BE2C (cell line): ENCODE measurements at regions not wholly inside any gene's neighbourhood (a gene's known extent, or its start where the extent isn't known, plus 50 kb on each side); places are given as distances from the start of the nearest gene placed in this dataset.

Experiments used
- DNase-seq: peaks from one replicate; pipeline ENCODE4 v3.0.0-alpha.2; 2020
- H3K27me3 ChIP-seq: fragments of 250-450 bp; sonication (Bioruptor Pico); 2 replicates; pipeline ENCODE4 v1.5.1; 2020; ENCODE audit warnings: mild to moderate bottlenecking
- H3K36me3 ChIP-seq: fragments of 250-450 bp; sonication (Bioruptor Pico); 2 replicates; pipeline ENCODE4 v1.5.1; 2020; ENCODE audit warnings: mild to moderate bottlenecking
- H3K4me1 ChIP-seq: fragments of 250-450 bp; sonication (Bioruptor Pico); 2 replicates; pipeline ENCODE4 v1.5.1; 2020
- H3K4me3 ChIP-seq: 2 replicates; pipeline ENCODE4 v1.5.1; 2011; ENCODE audit warnings: low read depth, low read length
- H3K9me3 ChIP-seq: fragments of 250-450 bp; sonication (Bioruptor Pico); 2 replicates; pipeline ENCODE4 v1.5.1; 2020
- CTCF ChIP-seq: IDR thresholded peaks from 2 replicates; pipeline ENCODE4 v1.5.1; 2012; ENCODE audit warnings: mild to moderate bottlenecking, low read depth, low read length

GRCh38 chr9:108392877-108393276 is 462.9 kb downstream of the ACTL7B start:
- Histone ChIP-seq H3K4me3 (no peak overlapping the region), H3K4me1 (no peaks in the 10 kb centered on the region), H3K27me3 (no peaks in the 10 kb centered on the region), H3K9me3 (no peaks in the 10 kb centered on the region), H3K36me3 (no peaks in the 10 kb centered on the region)
- no peak for DNase-seq
- TF ChIP-seq CTCF = no peak

GRCh38 chr9:108389056-108389455 is 466.7 kb downstream of the ACTL7B start:
- no peaks in the 10 kb centered on the region for H3K27me3 ChIP-seq
- H3K36me3 ChIP-seq = no peaks in the 10 kb centered on the region
- DNase-seq = no peak
- TF ChIP-seq CTCF = no peak
- no peak overlapping the region for H3K4me3 ChIP-seq
- no peaks in the 10 kb centered on the region for H3K9me3 ChIP-seq
- H3K4me1 ChIP-seq = no peaks in the 10 kb centered on the region

GRCh38 chr9:108386859-108387384 is 468.9 kb downstream of the ACTL7B start:
- Histone ChIP-seq H3K4me3 (no peak overlapping the region), H3K27me3 (no peaks in the 10 kb centered on the region), H3K9me3 (no peaks in the 10 kb centered on the region), H3K4me1 (no peaks in the 10 kb centered on the region), H3K36me3 (no peaks in the 10 kb centered on the region)
- TF ChIP-seq CTCF = no peak
- DNase-seq = no peak

GRCh38 chr9:108386032-108386431 is 469.8 kb downstream of the ACTL7B start:
- DNase-seq = no peak
- H3K27me3 ChIP-seq = no peaks in the 10 kb centered on the region
- no peaks in the 10 kb centered on the region for H3K9me3 ChIP-seq
- TF ChIP-seq CTCF = no peak
- H3K4me3 ChIP-seq = no peak overlapping the region
- no peaks in the 10 kb centered on the region for H3K36me3 ChIP-seq
- H3K4me1 ChIP-seq = no peaks in the 10 kb centered on the region

- no peaks in the 10 kb centered on the region for H3K36me3 ChIP-seq
- no peak for DNase-seq
- no peaks in the 10 kb centered on the region for H3K4me1 ChIP-seq
- no peak overlapping the region for H3K4me3 ChIP-seq
- H3K9me3 ChIP-seq = no peaks in the 10 kb centered on the region
- no peak for TF ChIP-seq CTCF
- H3K27me3 ChIP-seq = no peaks in the 10 kb centered on the region
Observed at GRCh38 chr9:108383796-108384195, 472.0 kb downstream of the ACTL7B start.

- no peak for DNase-seq
Observed at GRCh38 chr9:108382310-108382709, 473.5 kb downstream of the ACTL7B start.

More at GRCh38 chr9:108382310-108382709, 473.5 kb downstream of the ACTL7B start:
- TF ChIP-seq CTCF = no peak
- Histone ChIP-seq H3K4me1 (no peaks in the 10 kb centered on the region), H3K4me3 (no peak overlapping the region), H3K27me3 (no peaks in the 10 kb centered on the region), H3K36me3 (no peaks in the 10 kb centered on the region), H3K9me3 (no peaks in the 10 kb centered on the region)
